ENCODE measurements at regions not wholly inside any gene's neighbourhood (a gene's known extent, or its start where the extent isn't known, plus 50 kb on each side); places are given as distances from the start of the nearest gene placed in this dataset.
A peak's percentile ranks its signal among the peaks of the same experiment; 100 is the strongest.

GRCh38 chr2:120876526-120877280 is 141.0 kb downstream of the GLI2 start:
- TF ChIP-seq CTCF (IDR thresholded peaks at IDR 0.05; ENCODE audit: insufficient read depth, low read length, poor library complexity, severe bottlenecking), result no peak
- H3K27me3 ChIP-seq (ENCODE audit: control insufficient read depth, insufficient read depth, low read length), result no peaks in the 10 kb centered on the region
- no peak for DNase-seq (ENCODE audit: low read depth)
- H3K36me3 ChIP-seq (ENCODE audit: control insufficient read depth, insufficient read depth, low read length), result no peaks in the 10 kb centered on the region
- no peak overlapping the region for H3K4me3 ChIP-seq (ENCODE audit: low read depth, low read length)

GRCh38 chr2:120877409-120877808 is 141.7 kb downstream of the GLI2 start:
- Histone ChIP-seq H3K4me3 (ENCODE audit: low read depth, low read length) (no peak overlapping the region), H3K36me3 (ENCODE audit: control insufficient read depth, insufficient read depth, low read length) (no peaks in the 10 kb centered on the region), H3K27me3 (ENCODE audit: control insufficient read depth, insufficient read depth, low read length) (no peaks in the 10 kb centered on the region)
- DNase-seq (ENCODE audit: low read depth), result no peak
- no peak for TF ChIP-seq CTCF (IDR thresholded peaks at IDR 0.05; ENCODE audit: insufficient read depth, low read length, poor library complexity, severe bottlenecking)

GRCh38 chr2:120878970-120879369 is 143.3 kb downstream of the GLI2 start:
- H3K4me3 ChIP-seq (ENCODE audit: low read depth, low read length), result no peak overlapping the region
- DNase-seq (ENCODE audit: low read depth), result no peak
- no peaks in the 10 kb centered on the region for H3K27me3 ChIP-seq (ENCODE audit: control insufficient read depth, insufficient read depth, low read length)
- no peak for TF ChIP-seq CTCF (IDR thresholded peaks at IDR 0.05; ENCODE audit: insufficient read depth, low read length, poor library complexity, severe bottlenecking)
- no peaks in the 10 kb centered on the region for H3K36me3 ChIP-seq (ENCODE audit: control insufficient read depth, insufficient read depth, low read length)

- no peaks in the 10 kb centered on the region for H3K36me3 ChIP-seq (ENCODE audit: control insufficient read depth, insufficient read depth, low read length)
- TF ChIP-seq CTCF (IDR thresholded peaks at IDR 0.05; ENCODE audit: insufficient read depth, low read length, poor library complexity, severe bottlenecking), result peak; percentile 3
- DNase-seq (ENCODE audit: low read depth), result no peak
Observed at GRCh38 chr2:120879431-120880295, 144.0 kb downstream of the GLI2 start.

GRCh38 chr2:120880381-120880780 is 144.7 kb downstream of the GLI2 start:
- Histone ChIP-seq H3K4me3 (ENCODE audit: low read depth, low read length) (no peak overlapping the region), H3K27me3 (ENCODE audit: control insufficient read depth, insufficient read depth, low read length) (no peaks in the 10 kb centered on the region), H3K36me3 (ENCODE audit: control insufficient read depth, insufficient read depth, low read length) (no peaks in the 10 kb centered on the region)
- no peak for TF ChIP-seq CTCF (IDR thresholded peaks at IDR 0.05; ENCODE audit: insufficient read depth, low read length, poor library complexity, severe bottlenecking)
- no peak for DNase-seq (ENCODE audit: low read depth)

More at GRCh38 chr2:120879431-120880295, 144.0 kb downstream of the GLI2 start:
- Histone ChIP-seq H3K4me3 (ENCODE audit: low read depth, low read length) (no peak overlapping the region), H3K27me3 (ENCODE audit: control insufficient read depth, insufficient read depth, low read length) (no peaks in the 10 kb centered on the region)

Data from kidney epithelial cell (primary cell).